ENCODE measurements at regions not wholly inside any gene's neighbourhood (a gene's known extent, or its start where the extent isn't known, plus 50 kb on each side); places are given as distances from the start of the nearest gene placed in this dataset.

- DNase-seq (ENCODE audit: low read depth), result no peak
- no peak for TF ChIP-seq CTCF (IDR thresholded peaks at IDR 0.05; ENCODE audit: control insufficient read depth, insufficient read depth, low read depth, low read length, missing control alignments)
- no peak overlapping the region for H3K4me3 ChIP-seq (ENCODE audit: control insufficient read depth, low read depth, low read length)
Measured at GRCh38 chr10:117612113-117612512, 69.6 kb downstream of the EMX2 start.

DNA sequence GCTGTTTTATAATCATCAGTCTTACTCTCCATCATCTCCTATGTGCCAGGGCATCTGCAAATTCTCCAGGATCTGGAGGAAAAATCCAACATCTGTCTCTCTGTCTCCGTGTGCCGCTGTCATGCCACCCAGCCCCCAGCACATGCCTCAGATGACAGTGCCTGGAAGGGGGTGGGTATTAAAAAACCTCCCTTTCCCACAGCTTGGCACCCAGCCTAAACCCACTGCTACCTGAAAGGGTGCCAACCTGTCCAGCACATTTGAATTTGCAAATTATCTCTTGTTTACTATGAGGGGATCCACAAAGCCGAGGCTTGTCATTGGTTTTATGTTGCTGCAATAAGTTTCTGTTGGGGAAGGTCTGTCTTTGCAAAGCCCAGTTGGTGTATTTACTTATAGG is 73.1 kb downstream of the EMX2 start:
- no peak for TF ChIP-seq CTCF (IDR thresholded peaks at IDR 0.05; ENCODE audit: control insufficient read depth, insufficient read depth, low read depth, low read length, missing control alignments)
- H3K4me3 ChIP-seq (ENCODE audit: control insufficient read depth, low read depth, low read length), result no peak overlapping the region
- DNase-seq (ENCODE audit: low read depth), result no peak

DNA sequence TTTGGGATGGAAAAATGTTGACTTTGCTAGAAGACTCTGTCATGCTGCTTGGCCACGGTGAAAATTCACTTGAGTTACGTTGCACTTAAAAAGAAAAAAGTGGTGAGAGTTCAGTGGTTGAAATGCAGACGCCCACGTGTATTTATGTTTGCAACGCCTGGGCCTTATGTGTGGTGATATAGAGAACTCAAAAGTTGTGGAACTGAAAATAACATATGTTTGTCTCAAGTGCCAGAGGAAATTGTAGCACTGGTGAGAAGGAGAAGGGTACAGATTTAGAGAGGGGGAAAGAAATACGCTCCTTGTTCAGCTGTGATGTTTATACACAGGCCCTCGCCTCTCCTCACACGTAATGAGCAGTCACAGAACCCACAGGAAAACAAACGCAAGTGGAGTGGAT is 73.6 kb downstream of the EMX2 start:
- no peak for DNase-seq (ENCODE audit: low read depth)
- no peak overlapping the region for H3K4me3 ChIP-seq (ENCODE audit: control insufficient read depth, low read depth, low read length)
- no peak for TF ChIP-seq CTCF (IDR thresholded peaks at IDR 0.05; ENCODE audit: control insufficient read depth, insufficient read depth, low read depth, low read length, missing control alignments)

DNA sequence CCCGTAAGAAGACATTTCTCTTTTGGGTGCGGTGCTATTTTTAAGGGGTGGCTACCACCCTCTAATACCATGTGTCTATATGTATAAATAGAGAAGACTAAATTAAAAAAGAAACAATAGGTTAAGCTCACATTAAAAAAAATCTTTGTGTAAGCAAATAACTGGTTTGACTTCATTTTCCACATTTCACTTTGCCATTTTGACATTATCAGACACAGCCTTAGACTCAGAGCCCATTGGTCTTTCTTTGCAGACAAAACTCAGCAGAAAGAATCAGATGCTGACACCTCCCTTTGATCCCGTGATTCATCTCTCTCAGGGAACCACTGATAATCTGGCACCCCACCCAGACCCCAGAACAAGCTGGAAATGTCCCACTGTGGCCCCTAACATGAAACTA is 74.5 kb downstream of the EMX2 start:
- no peak for TF ChIP-seq CTCF (IDR thresholded peaks at IDR 0.05; ENCODE audit: control insufficient read depth, insufficient read depth, low read depth, low read length, missing control alignments)
- no peak for DNase-seq (ENCODE audit: low read depth)
- no peak overlapping the region for H3K4me3 ChIP-seq (ENCODE audit: control insufficient read depth, low read depth, low read length)

- no peak overlapping the region for H3K4me3 ChIP-seq (ENCODE audit: control insufficient read depth, low read depth, low read length)
- TF ChIP-seq CTCF (IDR thresholded peaks at IDR 0.05; ENCODE audit: control insufficient read depth, insufficient read depth, low read depth, low read length, missing control alignments), result no peak
- DNase-seq (ENCODE audit: low read depth), result no peak
Measured at GRCh38 chr10:117617659-117618058, 75.1 kb downstream of the EMX2 start.

DNA sequence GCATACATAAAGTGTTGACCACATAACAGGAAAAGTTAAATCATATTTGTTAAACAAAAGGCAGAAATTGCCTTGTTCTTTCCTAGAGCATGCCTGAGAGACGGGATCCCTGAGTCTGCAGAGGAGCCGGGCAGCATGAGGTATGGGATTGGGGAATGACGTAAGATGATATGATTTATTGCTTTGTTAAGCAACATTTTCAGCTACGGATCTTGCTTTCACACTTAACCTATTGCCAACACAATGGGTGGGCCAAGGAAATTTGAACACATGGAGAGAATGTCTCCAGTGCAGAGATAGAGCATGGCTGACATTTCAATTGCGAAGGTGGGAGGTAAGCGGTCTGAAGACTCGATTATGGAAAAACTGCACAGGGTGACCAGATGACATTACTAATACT is 76.7 kb downstream of the EMX2 start:
- DNase-seq (ENCODE audit: low read depth), result no peak
- no peak for TF ChIP-seq CTCF (IDR thresholded peaks at IDR 0.05; ENCODE audit: control insufficient read depth, insufficient read depth, low read depth, low read length, missing control alignments)
- no peak overlapping the region for H3K4me3 ChIP-seq (ENCODE audit: control insufficient read depth, low read depth, low read length)
